ENCODE measurements at regions not wholly inside any gene's neighbourhood (a gene's known extent, or its start where the extent isn't known, plus 50 kb on each side); places are given as distances from the start of the nearest gene placed in this dataset.

- Histone ChIP-seq H3K27ac (ENCODE audit: low read depth in 1 of 2, low read length in 2 of 2) (no peak overlapping the region), H3K4me3 (ENCODE audit: low read length) (no peak overlapping the region), H3K9me3 (ENCODE audit: control insufficient read depth in 1 of 2, insufficient read depth in 1 of 2, low read length in 2 of 2) (peaks cover 0 to 4% of the 10 kb centered on the region in 2 experiments), H3K36me3 (ENCODE audit: insufficient read depth, low read length) (no peaks in the 10 kb centered on the region), H3K4me1 (ENCODE audit: insufficient read depth, low read length) (no peaks in the 10 kb centered on the region), H3K27me3 (ENCODE audit: control insufficient read depth in 1 of 2, insufficient read depth in 2 of 2, low read length in 2 of 2) (no peaks in the 10 kb centered on the region)
- CTCF ChIA-PET, result no interaction called here
- POLR2A ChIA-PET, result no interaction called here
- H3K27ac Mint-ChIP-seq, result no peak overlapping the region
- no peak overlapping the region for H3K4me3 Mint-ChIP-seq
- no peaks in the 10 kb centered on the region for H3K4me1 Mint-ChIP-seq (ENCODE audit: low read depth)
- no peak for TF ChIP-seq CTCF (IDR thresholded peaks at IDR 0.05)
- H3K9me3 Mint-ChIP-seq, result peaks cover 7% of the 10 kb centered on the region
- intact Hi-C loops (cut with DNase I, micrococcal nuclease), result no loop called here
- no peaks in the 10 kb centered on the region for H3K36me3 Mint-ChIP-seq (ENCODE audit: low read depth)
- no peaks in the 10 kb centered on the region for H3K27me3 Mint-ChIP-seq
- ATAC-seq (ENCODE audit: poor library complexity) (no peak), DNase-seq (no peak)
These were observed 559.4 kb downstream of the TOX3 start for GRCh38 chr16:51987519-51987918.

- Mint-ChIP-seq H3K27ac (no peak overlapping the region), H3K9me3 (peaks cover 7% of the 10 kb centered on the region), H3K4me1 (ENCODE audit: low read depth) (no peaks in the 10 kb centered on the region), H3K27me3 (no peaks in the 10 kb centered on the region), H3K36me3 (ENCODE audit: low read depth) (no peaks in the 10 kb centered on the region), H3K4me3 (no peak overlapping the region)
- TF ChIP-seq CTCF (IDR thresholded peaks at IDR 0.05), result no peak
- Histone ChIP-seq H3K27me3 (ENCODE audit: control insufficient read depth in 1 of 2, insufficient read depth in 2 of 2, low read length in 2 of 2) (no peaks in the 10 kb centered on the region), H3K36me3 (ENCODE audit: insufficient read depth, low read length) (no peaks in the 10 kb centered on the region), H3K9me3 (ENCODE audit: control insufficient read depth in 1 of 2, insufficient read depth in 1 of 2, low read length in 2 of 2) (peaks cover 0 to 4% of the 10 kb centered on the region in 2 experiments), H3K27ac (ENCODE audit: low read depth in 1 of 2, low read length in 2 of 2) (no peak overlapping the region), H3K4me3 (ENCODE audit: low read length) (no peak overlapping the region), H3K4me1 (ENCODE audit: insufficient read depth, low read length) (no peaks in the 10 kb centered on the region)
- DNase-seq (no peak), ATAC-seq (ENCODE audit: poor library complexity) (no peak)
- ChIA-PET POLR2A (no interaction called here), CTCF (no interaction called here)
- intact Hi-C loops (cut with DNase I, micrococcal nuclease), result no loop called here
These were observed 560.2 kb downstream of the TOX3 start for GRCh38 chr16:51986717-51987116.

- Histone ChIP-seq H3K27me3 (ENCODE audit: control insufficient read depth in 1 of 2, insufficient read depth in 2 of 2, low read length in 2 of 2) (no peaks in the 10 kb centered on the region), H3K4me1 (ENCODE audit: insufficient read depth, low read length) (no peaks in the 10 kb centered on the region), H3K27ac (ENCODE audit: low read depth in 1 of 2, low read length in 2 of 2) (no peak overlapping the region), H3K36me3 (ENCODE audit: insufficient read depth, low read length) (no peaks in the 10 kb centered on the region), H3K9me3 (ENCODE audit: control insufficient read depth in 1 of 2, insufficient read depth in 1 of 2, low read length in 2 of 2) (peaks cover 0 to 4% of the 10 kb centered on the region in 2 experiments), H3K4me3 (ENCODE audit: low read length) (no peak overlapping the region)
- ChIA-PET POLR2A (no interaction called here), CTCF (no interaction called here)
- intact Hi-C loops (cut with DNase I, micrococcal nuclease), result no loop called here
- TF ChIP-seq CTCF (IDR thresholded peaks at IDR 0.05), result no peak
- Mint-ChIP-seq H3K4me3 (no peak overlapping the region), H3K36me3 (ENCODE audit: low read depth) (no peaks in the 10 kb centered on the region), H3K27me3 (no peaks in the 10 kb centered on the region), H3K27ac (no peak overlapping the region), H3K4me1 (ENCODE audit: low read depth) (no peaks in the 10 kb centered on the region), H3K9me3 (peaks cover 7% of the 10 kb centered on the region)
- DNase-seq (no peak), ATAC-seq (ENCODE audit: poor library complexity) (no peak)
These were observed 560.6 kb downstream of the TOX3 start for GRCh38 chr16:51986301-51986700.
